Heart left ventricle (tissue), 13 donors: ENCODE measurements at regions not wholly inside any gene's neighbourhood (a gene's known extent, or its start where the extent isn't known, plus 50 kb on each side); places are given as distances from the start of the nearest gene placed in this dataset.

Experiments
- CTCF ChIP-seq, 12 donors: fragments of 200-600 bp; sonication (generic) in 4 of 12; IDR thresholded peaks; one replicate each; pipeline versions ENCODE4 v1.5.0 to v1.8.0; 2018 to 2022; ENCODE audit warnings: antibody characterized with exemption in 12 of 12, mild to moderate bottlenecking in 5 of 12
- POLR2A ChIP-seq, 2 donors: fragments of 450-650 bp; IDR thresholded peaks; one replicate each; pipeline ENCODE4 v1.6.1; 2017; ENCODE audit warnings: antibody characterized with exemption in 2 of 2, mild to moderate bottlenecking in 2 of 2, moderate library complexity in 2 of 2
- donor health status: ischemic (EF 13 %, LVEDD 7.1; RV severe dilation, severe dysfunction).
- donor health status: DM: no; HTN: yes; CAD: no.
- donor health status: DM: no; HTN: no; CAD: no.
- donor health status: ischemic (EF 25% LVEDD 6.9; RV normal size, moderate dysfunction).
- donor health status: ischemic (EF 25% LVEDD 5.7; RV mildly dilated, moderate dysfunction).
- donor health status: ischemic (EF 35%, LVEDD 5.7; RV mildly dilated, moderate dysfunction).
- donor health status: nonischemic (EF 11% LVEDD 7.7; RV severe dilation, severe dysfunction).
- donor health status: DM: yes; HTN: yes; CAD: no.
- donor health status: PGD.
- donor health status: ischemic (EF 29% LVEDD 5.4; RV normal size, mild dysfunction).
- donor health status: nonischemic (EF 23%, LVEDD 6.1; RV moderate dilation, normal function).

- TF ChIP-seq POLR2A (IDR thresholded peaks at IDR 0.05) (no peak), CTCF (IDR thresholded peaks at IDR 0.05) (no peak)
Measured at GRCh38 chr4:81698538-81699296, 227.0 kb upstream of the RASGEF1B start.
